HEK293T (cell line): ENCODE measurements at regions not wholly inside any gene's neighbourhood (a gene's known extent, or its start where the extent isn't known, plus 50 kb on each side); places are given as distances from the start of the nearest gene placed in this dataset.

ENCODE experiments used
- SUZ12 ChIP-seq: fragments of 450-650 bp; IDR thresholded peaks from 2 replicates; pipeline ENCODE4 v1.6.1; 2016; ENCODE audit warnings: mild to moderate bottlenecking
- ZNF384 ChIP-seq: fragments of 450-650 bp; IDR thresholded peaks from 2 replicates; pipeline ENCODE4 v1.6.1; 2016

DNA sequence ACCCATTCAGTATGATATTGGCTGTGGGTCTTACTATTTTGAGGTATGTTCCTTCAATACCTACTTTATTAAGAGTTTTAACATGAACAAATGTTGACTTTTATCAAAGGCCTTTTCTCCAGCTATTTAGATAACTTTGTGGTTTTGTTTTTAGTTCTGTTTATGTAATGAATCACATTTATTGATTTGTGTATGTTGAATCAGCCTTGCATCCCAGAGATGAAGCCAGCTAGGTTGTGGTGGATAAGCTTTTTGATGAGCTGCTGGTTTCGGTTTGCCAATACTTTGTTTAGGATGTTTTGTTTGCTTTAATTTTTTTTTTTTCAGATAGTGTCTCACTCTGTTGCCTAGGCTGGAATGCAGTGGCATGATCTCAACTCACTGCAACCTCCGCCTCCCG is 609.0 kb upstream of the COX7C start:
- TF ChIP-seq ZNF384 (no peak), SUZ12 (no peak)
